ENCODE measurements at regions not wholly inside any gene's neighbourhood (a gene's known extent, or its start where the extent isn't known, plus 50 kb on each side); places are given as distances from the start of the nearest gene placed in this dataset.

- TF ChIP-seq POLR2AphosphoS5 (IDR thresholded peaks at IDR 0.05; ENCODE audit: low read depth, low read length) (no peak), CTCF (IDR thresholded peaks at IDR 0.05 in 2 of 3, conservative IDR thresholded peaks at IDR 0.05 in 1 of 3; ENCODE audit: borderline replicate concordance in 1 of 3, insufficient read depth in 1 of 3, low read depth in 2 of 3, low read length in 2 of 3) (no peak), POLR2A (IDR thresholded peaks at IDR 0.05; ENCODE audit: borderline replicate concordance, extremely low read depth, insufficient read depth, insufficient read length) (no peak)
Measured at GRCh38 chr6:40815731-40816130, 223.3 kb downstream of the UNC5CL start.

Data from HCT116 (cell line).